ENCODE measurements at regions not wholly inside any gene's neighbourhood (a gene's known extent, or its start where the extent isn't known, plus 50 kb on each side); places are given as distances from the start of the nearest gene placed in this dataset.
"Not testable (repeated sequence)": the region's sequence is repeated elsewhere in the genome, so short reads cannot be mapped to it uniquely, and the experiment has no call there.

- not testable (repeated sequence) for TF ChIP-seq CTCF (IDR thresholded peaks at IDR 0.05; ENCODE audit: low read depth, low read length, missing input control); SP1 (IDR thresholded peaks at IDR 0.05); MAX (IDR thresholded peaks at IDR 0.05); REST (IDR thresholded peaks at IDR 0.05); JUND (IDR thresholded peaks at IDR 0.05)
Measured at GRCh38 chr13:76279766-76280165, 606.4 kb downstream of the KCTD12 start.

All from liver (tissue), 3 donors.